T-helper 17 cell (primary cell): ENCODE measurements at regions not wholly inside any gene's neighbourhood (a gene's known extent, or its start where the extent isn't known, plus 50 kb on each side); places are given as distances from the start of the nearest gene placed in this dataset.
"Not testable (repeated sequence)": the region's sequence is repeated elsewhere in the genome, so short reads cannot be mapped to it uniquely, and the experiment has no call there.

ENCODE experiments used
- ATAC-seq: fragments of 150-1000 bp; cut with Tn5 transposase; 2 replicates; pipeline ENCODE4 v1.10.0; 2021; ENCODE audit warnings: mild to moderate bottlenecking, moderate library complexity
- DNase-seq, 3 donors: peaks; one replicate each; pipeline versions ENCODE4 v3.0.0 to v3.0.0-alpha.2; 2020 to 2021
- H3K9me3 ChIP-seq: one replicate; pipeline ENCODE4 v1.7.0; 2013; ENCODE audit warnings: low read length, mild to moderate bottlenecking; ENCODE audit not compliant: control insufficient read depth, poor library complexity, severe bottlenecking
- H3K27ac Mint-ChIP-seq: one replicate; pipeline ENCODE4 v1.8.0; 2022; ENCODE audit warnings: mild to moderate bottlenecking, moderate library complexity, mixed read lengths
- H3K27me3 Mint-ChIP-seq: one replicate; pipeline ENCODE4 v1.8.0; 2022; ENCODE audit warnings: mixed read lengths
- H3K36me3 Mint-ChIP-seq: one replicate; pipeline ENCODE4 v1.8.0; 2022; ENCODE audit warnings: low read depth, mixed read lengths
- H3K4me1 Mint-ChIP-seq: one replicate; pipeline ENCODE4 v1.8.0; 2022; ENCODE audit warnings: mild to moderate bottlenecking, mixed read lengths
- H3K4me3 Mint-ChIP-seq: one replicate; pipeline ENCODE4 v1.8.0; 2022; ENCODE audit warnings: mild to moderate bottlenecking, moderate library complexity, mixed read lengths

GRCh38 chr3:197368330-197368729 is 69.9 kb upstream of the DLG1 start:
- H3K4me1 Mint-ChIP-seq: no peaks in the 10 kb centered on the region
- no peak for DNase-seq
- no peaks in the 10 kb centered on the region for H3K9me3 ChIP-seq
- H3K27me3 Mint-ChIP-seq: peaks cover 58% of the 10 kb centered on the region
- no peaks in the 10 kb centered on the region for H3K36me3 Mint-ChIP-seq
- no peak overlapping the region for H3K4me3 Mint-ChIP-seq
- no peak overlapping the region for H3K27ac Mint-ChIP-seq
- no peak for ATAC-seq

- Mint-ChIP-seq H3K4me1 (no peaks in the 10 kb centered on the region), H3K27me3 (peaks cover 50% of the 10 kb centered on the region), H3K4me3 (no peak overlapping the region), H3K27ac (peak overlapping the region; percentile 39), H3K36me3 (no peaks in the 10 kb centered on the region)
- no peak for ATAC-seq
- no peaks in the 10 kb centered on the region for H3K9me3 ChIP-seq
- DNase-seq: no peak
Measured at GRCh38 chr3:197367081-197367780, 68.8 kb upstream of the DLG1 start.

- DNase-seq: no peak
- H3K36me3 Mint-ChIP-seq: no peaks in the 10 kb centered on the region
- no peak for ATAC-seq
- no peaks in the 10 kb centered on the region for H3K4me1 Mint-ChIP-seq
- peak overlapping the region; percentile 75 for H3K27ac Mint-ChIP-seq
- no peak overlapping the region for H3K4me3 Mint-ChIP-seq
- peaks cover 44% of the 10 kb centered on the region for H3K27me3 Mint-ChIP-seq
- H3K9me3 ChIP-seq: no peaks in the 10 kb centered on the region
Measured at GRCh38 chr3:197366301-197367044, 68.1 kb upstream of the DLG1 start.

- H3K27me3 Mint-ChIP-seq: peaks cover 44% of the 10 kb centered on the region
- H3K9me3 ChIP-seq: no peaks in the 10 kb centered on the region
- peaks cover 2% of the 10 kb centered on the region for H3K36me3 Mint-ChIP-seq
- no peak overlapping the region for H3K4me3 Mint-ChIP-seq
- ATAC-seq (no peak), DNase-seq (no peak)
- no peaks in the 10 kb centered on the region for H3K4me1 Mint-ChIP-seq
- peak overlapping the region; percentile 75 for H3K27ac Mint-ChIP-seq
Measured at GRCh38 chr3:197365586-197365985, 67.2 kb upstream of the DLG1 start.

- no peak overlapping the region for H3K27ac Mint-ChIP-seq
- no peaks in the 10 kb centered on the region for H3K4me1 Mint-ChIP-seq
- peaks cover 2% of the 10 kb centered on the region for H3K36me3 Mint-ChIP-seq
- H3K9me3 ChIP-seq: no peaks in the 10 kb centered on the region
- H3K4me3 Mint-ChIP-seq: no peak overlapping the region
- H3K27me3 Mint-ChIP-seq: peaks cover 44% of the 10 kb centered on the region
- ATAC-seq: no peak
- DNase-seq: no peak
Measured at GRCh38 chr3:197364410-197365071, 66.1 kb upstream of the DLG1 start.

GRCh38 chr3:197363553-197364409 is 65.4 kb upstream of the DLG1 start:
- no peaks in the 10 kb centered on the region for H3K9me3 ChIP-seq
- Mint-ChIP-seq H3K27me3 (peaks cover 43% of the 10 kb centered on the region), H3K27ac (no peak overlapping the region), H3K4me3 (no peak overlapping the region), H3K4me1 (no peaks in the 10 kb centered on the region), H3K36me3 (peaks cover 2% of the 10 kb centered on the region)
- no peak for DNase-seq
- ATAC-seq: no peak

- no peak overlapping the region for H3K27ac Mint-ChIP-seq
- H3K9me3 ChIP-seq: no peaks in the 10 kb centered on the region
- peaks cover 32% of the 10 kb centered on the region for H3K27me3 Mint-ChIP-seq
- no peaks in the 10 kb centered on the region for H3K4me1 Mint-ChIP-seq
- DNase-seq (no peak), ATAC-seq (no peak)
- H3K36me3 Mint-ChIP-seq: peaks cover 2% of the 10 kb centered on the region
- no peak overlapping the region for H3K4me3 Mint-ChIP-seq
Measured at GRCh38 chr3:197362081-197362480, 63.7 kb upstream of the DLG1 start.

- H3K9me3 ChIP-seq, ATAC-seq, DNase-seq, H3K4me1 Mint-ChIP-seq, H3K36me3 Mint-ChIP-seq, H3K27ac Mint-ChIP-seq, H3K4me3 Mint-ChIP-seq: not testable (repeated sequence)
- H3K27me3 Mint-ChIP-seq: peaks cover 27% of the 10 kb centered on the region
Measured at GRCh38 chr3:197360095-197360494, 61.7 kb upstream of the DLG1 start.

GRCh38 chr3:197359476-197359875 is 61.1 kb upstream of the DLG1 start:
- ATAC-seq, H3K9me3 ChIP-seq, H3K36me3 Mint-ChIP-seq, H3K27ac Mint-ChIP-seq, H3K4me3 Mint-ChIP-seq, H3K4me1 Mint-ChIP-seq, DNase-seq: not testable (repeated sequence)
- peaks cover 25% of the 10 kb centered on the region for H3K27me3 Mint-ChIP-seq

- Mint-ChIP-seq H3K27ac (no peak overlapping the region), H3K36me3 (peaks cover 7% of the 10 kb centered on the region), H3K27me3 (peaks cover 29% of the 10 kb centered on the region), H3K4me1 (peaks cover 5% of the 10 kb centered on the region), H3K4me3 (no peak overlapping the region)
- ATAC-seq (no peak), DNase-seq (no peak)
- H3K9me3 ChIP-seq: no peaks in the 10 kb centered on the region
Measured at GRCh38 chr3:197356741-197357140, 58.3 kb upstream of the DLG1 start.

- Mint-ChIP-seq H3K27me3 (peaks cover 29% of the 10 kb centered on the region), H3K4me3 (no peak overlapping the region), H3K27ac (no peak overlapping the region), H3K36me3 (peaks cover 6% of the 10 kb centered on the region), H3K4me1 (peaks cover 5% of the 10 kb centered on the region)
- ATAC-seq: no peak
- DNase-seq: no peak
- H3K9me3 ChIP-seq: no peaks in the 10 kb centered on the region
Measured at GRCh38 chr3:197356275-197356674, 57.9 kb upstream of the DLG1 start.

- ATAC-seq (no peak), DNase-seq (no peak)
- H3K27ac Mint-ChIP-seq: no peak overlapping the region
- no peak overlapping the region for H3K4me3 Mint-ChIP-seq
- H3K36me3 Mint-ChIP-seq: peaks cover 5% of the 10 kb centered on the region
- H3K9me3 ChIP-seq: no peaks in the 10 kb centered on the region
- peaks cover 33% of the 10 kb centered on the region for H3K27me3 Mint-ChIP-seq
- H3K4me1 Mint-ChIP-seq: peaks cover 5% of the 10 kb centered on the region
Measured at GRCh38 chr3:197355713-197356112, 57.3 kb upstream of the DLG1 start.

- peaks cover 5% of the 10 kb centered on the region for H3K36me3 Mint-ChIP-seq
- peaks cover 37% of the 10 kb centered on the region for H3K27me3 Mint-ChIP-seq
Measured at GRCh38 chr3:197354568-197355001, 56.2 kb upstream of the DLG1 start.

More at GRCh38 chr3:197354568-197355001, 56.2 kb upstream of the DLG1 start:
- H3K9me3 ChIP-seq: no peaks in the 10 kb centered on the region
- H3K4me1 Mint-ChIP-seq: peaks cover 5% of the 10 kb centered on the region
- no peak for DNase-seq
- ATAC-seq: no peak
- H3K4me3 Mint-ChIP-seq: no peak overlapping the region
- H3K27ac Mint-ChIP-seq: no peak overlapping the region
